ENCODE measurements at regions not wholly inside any gene's neighbourhood (a gene's known extent, or its start where the extent isn't known, plus 50 kb on each side); places are given as distances from the start of the nearest gene placed in this dataset.

DNA sequence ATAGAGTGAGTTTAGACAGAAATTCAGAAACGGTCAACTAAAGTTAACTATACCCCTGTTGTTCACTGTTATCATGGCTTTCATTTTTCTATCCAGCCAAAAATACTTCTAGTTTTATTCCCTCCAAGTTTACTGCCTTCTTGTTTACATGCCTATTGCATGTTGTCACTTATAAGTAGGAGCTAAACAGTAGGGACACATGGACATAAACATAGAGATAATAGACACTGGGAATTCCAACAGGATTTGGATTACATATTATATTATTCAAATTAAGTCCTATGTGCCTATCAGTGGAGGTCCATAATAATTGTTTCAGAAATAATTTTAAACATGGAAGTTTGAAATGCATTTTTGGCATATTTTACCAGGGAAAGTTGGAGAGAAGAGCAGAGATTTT lies 269.1 kb upstream of the ZNF717 start:
- H3K27me3 ChIP-seq = no peaks in the 10 kb centered on the region
- no peaks in the 10 kb centered on the region for H3K4me1 ChIP-seq
- H3K36me3 ChIP-seq = no peaks in the 10 kb centered on the region
- no peak for TF ChIP-seq EP300 (IDR thresholded peaks at IDR 0.05; ENCODE audit: low read depth)
- no peak for TF ChIP-seq POLR2AphosphoS5 (IDR thresholded peaks at IDR 0.05)
- no peak for TF ChIP-seq POLR2A (IDR thresholded peaks at IDR 0.05)
- no peak for TF ChIP-seq CTCF (IDR thresholded peaks at IDR 0.05)
- 56 to 70% methylated on average over 1 of the region's 1 CpG for WGBS, 2 donors (ENCODE audit: low coverage in 1 of 2)
- in situ Hi-C loops (cut with MboI; ENCODE audit: low pct_ligation_motif_present in 1 of 4, low pct_unique_long_range_greater_than_20kb in 1 of 4, low sequenced_read_pairs in 3 of 4) = no loop called here
- H3K9me3 ChIP-seq = no peaks in the 10 kb centered on the region
- DNase-seq = no peak
- no peak overlapping the region for H3K4me3 ChIP-seq
- intact Hi-C loops (cut with DNase I; ENCODE audit: low total_unique reads) = no loop called here
- no peak overlapping the region for H3K27ac ChIP-seq

- Histone ChIP-seq H3K36me3 (no peaks in the 10 kb centered on the region), H3K9me3 (peaks cover 0 to 6% of the 10 kb centered on the region in 2 donors), H3K27me3 (no peaks in the 10 kb centered on the region), H3K4me1 (no peaks in the 10 kb centered on the region), H3K4me3 (no peak overlapping the region), H3K27ac (no peak overlapping the region)
- DNase-seq = no peak
- intact Hi-C loops (cut with DNase I; ENCODE audit: low total_unique reads) (no loop called here), in situ Hi-C loops (cut with MboI; ENCODE audit: low pct_ligation_motif_present in 1 of 4, low pct_unique_long_range_greater_than_20kb in 1 of 4, low sequenced_read_pairs in 3 of 4) (no loop called here)
- TF ChIP-seq POLR2A (IDR thresholded peaks at IDR 0.05) = no peak
- no peak for TF ChIP-seq EP300 (IDR thresholded peaks at IDR 0.05; ENCODE audit: low read depth)
- no peak for TF ChIP-seq CTCF (IDR thresholded peaks at IDR 0.05)
- TF ChIP-seq POLR2AphosphoS5 (IDR thresholded peaks at IDR 0.05) = no peak
- WGBS, 2 donors (ENCODE audit: low coverage in 1 of 2) = 89% methylated on average over 3 of the region's 3 CpGs; no CpG with 5 or more reads in 1 of the 2 donors
Measured at GRCh38 chr3:76061654-76062053, 276.3 kb upstream of the ZNF717 start.

GRCh38 chr3:76063019-76063418 lies 277.7 kb upstream of the ZNF717 start:
- Histone ChIP-seq H3K27me3 (no peaks in the 10 kb centered on the region), H3K36me3 (no peaks in the 10 kb centered on the region), H3K9me3 (peaks cover 0 to 6% of the 10 kb centered on the region in 2 donors), H3K4me3 (no peak overlapping the region), H3K27ac (no peak overlapping the region), H3K4me1 (no peaks in the 10 kb centered on the region)
- TF ChIP-seq POLR2A (IDR thresholded peaks at IDR 0.05) (no peak), CTCF (IDR thresholded peaks at IDR 0.05) (no peak), EP300 (IDR thresholded peaks at IDR 0.05; ENCODE audit: low read depth) (no peak), POLR2AphosphoS5 (IDR thresholded peaks at IDR 0.05) (no peak)
- DNase-seq = no peak
- intact Hi-C loops (cut with DNase I; ENCODE audit: low total_unique reads) (no loop called here), in situ Hi-C loops (cut with MboI; ENCODE audit: low pct_ligation_motif_present in 1 of 4, low pct_unique_long_range_greater_than_20kb in 1 of 4, low sequenced_read_pairs in 3 of 4) (no loop called here)
- WGBS, 2 donors (ENCODE audit: low coverage in 1 of 2) = 51 to 67% methylated on average over 3 of the region's 3 CpGs

DNA sequence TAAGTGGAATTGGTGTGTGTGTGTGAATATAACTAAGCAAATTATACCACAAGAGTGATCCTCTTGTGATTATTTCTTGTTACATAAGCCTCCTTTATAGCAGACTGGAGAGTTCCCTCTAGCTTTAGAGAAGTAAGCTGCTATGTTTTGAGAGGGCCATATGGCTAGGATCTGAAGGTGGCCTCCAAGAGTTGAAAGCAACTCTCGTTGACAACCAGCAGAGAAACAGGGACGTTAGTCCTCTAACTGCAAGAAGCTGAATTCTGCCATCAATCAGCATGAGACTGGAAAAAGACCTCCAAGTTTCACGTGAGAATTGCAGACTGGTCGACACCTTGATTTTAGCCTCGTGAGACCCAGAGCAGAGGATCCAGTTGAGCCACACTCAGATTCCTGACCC lies 278.5 kb upstream of the ZNF717 start:
- Histone ChIP-seq H3K4me3 (no peak overlapping the region), H3K9me3 (peaks cover 0 to 6% of the 10 kb centered on the region in 2 donors), H3K27ac (no peak overlapping the region), H3K27me3 (no peaks in the 10 kb centered on the region), H3K4me1 (no peaks in the 10 kb centered on the region), H3K36me3 (no peaks in the 10 kb centered on the region)
- no peak for DNase-seq
- intact Hi-C loops (cut with DNase I; ENCODE audit: low total_unique reads) = no loop called here
- in situ Hi-C loops (cut with MboI; ENCODE audit: low pct_ligation_motif_present in 1 of 4, low pct_unique_long_range_greater_than_20kb in 1 of 4, low sequenced_read_pairs in 3 of 4) = no loop called here
- no peak for TF ChIP-seq POLR2A (IDR thresholded peaks at IDR 0.05)
- TF ChIP-seq EP300 (IDR thresholded peaks at IDR 0.05; ENCODE audit: low read depth) = no peak
- TF ChIP-seq POLR2AphosphoS5 (IDR thresholded peaks at IDR 0.05) = no peak
- TF ChIP-seq CTCF (IDR thresholded peaks at IDR 0.05) = no peak
- WGBS, 2 donors (ENCODE audit: low coverage in 1 of 2) = 73% methylated on average over 5 of the region's 5 CpGs; no CpG with 5 or more reads in 1 of the 2 donors

Measured in transverse colon (tissue), 4 donors.